Activated naive CD4-positive, alpha-beta T cell treated with anti-CD3 and anti-CD28 coated beads, Interleukin-2, amount 50 U/mL, for 72 hours (primary cell): ENCODE measurements at regions not wholly inside any gene's neighbourhood (a gene's known extent, or its start where the extent isn't known, plus 50 kb on each side); places are given as distances from the start of the nearest gene placed in this dataset.

Source experiments
- ATAC-seq, 2 donors: fragments of 150-1000 bp; cut with Tn5 transposase; 2 replicates each; pipeline ENCODE4 v1.10.0; 2021; ENCODE audit warnings: mild to moderate bottlenecking in 2 of 2, moderate library complexity in 2 of 2
- DNase-seq, 2 donors: peaks; one replicate each; pipeline ENCODE4 v3.0.0; 2021 to 2022; ENCODE audit warnings: low spot score in 2 of 2
- H3K27ac Mint-ChIP-seq, 2 donors: one replicate each; pipeline ENCODE4 v1.8.0; 2022; ENCODE audit warnings: mild to moderate bottlenecking in 2 of 2, mixed read lengths in 2 of 2
- H3K36me3 Mint-ChIP-seq, 2 donors: one replicate each; pipeline ENCODE4 v1.8.0; 2022; ENCODE audit warnings: mixed read lengths in 2 of 2
- H3K9me3 Mint-ChIP-seq, 2 donors: one replicate each; pipeline ENCODE4 v1.8.0; 2022; ENCODE audit warnings: mixed read lengths in 2 of 2

DNA sequence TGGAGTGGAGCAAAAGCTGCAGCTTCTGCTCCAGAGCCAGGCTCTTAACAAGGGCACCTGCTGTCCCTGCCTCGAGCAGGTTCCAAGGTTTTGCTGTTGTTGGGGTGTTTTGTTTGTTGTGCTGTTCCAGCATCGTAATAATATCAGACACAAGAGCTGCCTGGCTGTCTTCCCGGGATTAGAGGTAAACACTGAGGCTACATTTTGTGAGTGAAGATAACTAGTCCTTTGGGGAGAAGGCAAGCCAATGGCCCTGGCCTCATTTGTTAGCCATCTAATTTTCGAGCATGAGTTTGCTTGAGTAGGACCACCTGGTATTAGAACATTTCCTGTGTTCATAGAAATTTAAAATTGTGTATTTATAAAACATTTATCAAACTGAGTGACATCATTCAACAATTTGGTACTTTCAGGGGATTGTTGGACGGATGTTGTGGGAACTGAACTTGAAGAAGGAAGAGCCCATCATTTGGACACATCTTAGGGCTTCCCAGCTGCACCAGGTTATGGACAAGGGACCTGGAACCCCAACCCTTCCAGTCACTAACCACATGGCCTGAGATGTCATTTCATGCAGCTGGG lies 555.0 kb downstream of the TNS3 start:
- ATAC-seq = no peak
- no peaks in the 10 kb centered on the region for H3K9me3 Mint-ChIP-seq
- H3K36me3 Mint-ChIP-seq = no peaks in the 10 kb centered on the region
- no peak for DNase-seq
- H3K27ac Mint-ChIP-seq = no peak overlapping the region

DNA sequence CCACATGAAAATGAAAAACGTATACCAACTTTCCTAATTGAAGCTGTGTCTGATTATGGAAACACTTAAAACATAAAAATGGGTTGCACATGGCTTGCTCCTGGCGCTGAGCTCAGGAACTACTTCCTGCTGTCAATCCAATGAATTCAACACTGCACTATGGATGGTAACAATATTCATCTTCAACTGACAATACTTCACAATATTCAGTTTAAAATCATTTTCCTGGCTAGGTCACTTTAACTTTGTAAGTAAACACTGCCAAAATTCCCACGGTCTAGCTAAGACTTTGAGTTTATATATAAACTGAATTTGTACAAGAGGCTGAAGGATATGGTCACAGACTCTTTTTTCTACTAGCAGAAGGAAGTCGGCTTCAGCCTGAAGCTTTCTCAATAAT lies 556.9 kb downstream of the TNS3 start:
- Mint-ChIP-seq H3K9me3 (peaks cover 0 to 4% of the 10 kb centered on the region in 2 donors), H3K36me3 (no peaks in the 10 kb centered on the region), H3K27ac (no peak overlapping the region)
- ATAC-seq = no peak
- DNase-seq = no peak

DNA sequence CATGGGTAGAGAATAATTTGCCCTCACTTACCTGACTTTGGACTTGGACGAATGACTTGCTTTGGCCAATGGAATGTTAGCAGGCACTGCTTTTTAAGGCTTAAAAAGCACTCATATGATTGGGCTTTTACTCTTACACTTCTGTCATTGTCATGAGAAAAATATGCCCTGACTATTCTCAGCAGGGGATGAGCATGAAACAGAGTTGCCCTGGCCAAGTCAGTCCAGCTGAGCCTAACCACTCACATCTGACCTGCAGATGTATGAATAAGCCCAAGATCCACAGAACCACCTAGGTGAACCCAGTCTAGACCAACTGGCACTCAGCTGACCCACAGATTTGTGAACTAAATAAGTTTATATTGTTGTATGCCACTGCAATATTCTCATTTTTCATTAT lies 573.5 kb downstream of the TNS3 start:
- H3K36me3 Mint-ChIP-seq = no peaks in the 10 kb centered on the region
- DNase-seq = no peak
- peaks cover 8 to 11% of the 10 kb centered on the region in 2 donors for H3K9me3 Mint-ChIP-seq
- H3K27ac Mint-ChIP-seq = no peak overlapping the region
- ATAC-seq = no peak

DNA sequence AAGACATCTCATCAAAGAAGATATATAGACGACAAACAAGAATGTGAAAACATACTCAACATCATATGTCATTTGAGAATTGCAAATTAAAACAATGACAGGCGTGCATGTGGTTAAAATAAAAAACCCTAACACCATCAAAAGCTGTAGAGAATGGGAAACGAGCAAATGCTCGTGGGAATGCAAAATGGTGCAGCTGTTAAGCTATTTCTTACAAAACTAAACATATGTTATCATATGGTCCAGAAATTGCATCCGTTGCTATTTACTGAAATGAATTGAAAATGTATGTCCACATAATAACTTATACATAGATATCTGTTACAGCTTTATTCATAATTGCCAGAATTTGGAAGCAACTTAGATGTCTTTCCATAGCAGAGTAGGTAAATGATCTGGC lies 574.4 kb downstream of the TNS3 start:
- DNase-seq = no peak
- Mint-ChIP-seq H3K27ac (no peak overlapping the region), H3K9me3 (peaks cover 8 to 11% of the 10 kb centered on the region in 2 donors), H3K36me3 (no peaks in the 10 kb centered on the region)
- no peak for ATAC-seq

DNA sequence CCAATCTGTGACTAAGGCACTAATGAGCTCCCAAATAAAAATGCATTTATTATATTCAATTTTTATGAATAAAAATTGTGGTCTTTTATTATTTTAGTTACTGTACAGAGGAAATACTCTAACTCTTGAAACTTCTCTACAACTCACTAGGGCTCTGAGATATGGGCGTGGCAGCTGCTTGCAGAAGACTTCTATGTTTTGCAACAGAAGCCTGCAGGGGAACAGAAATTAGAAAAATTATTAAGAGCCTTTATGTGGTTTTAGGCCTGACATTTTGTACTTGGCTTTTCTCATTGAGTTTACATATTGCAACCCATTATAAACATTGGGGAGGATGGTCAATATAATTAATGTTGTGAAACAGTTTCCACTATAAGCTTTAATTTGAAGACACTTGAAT lies 581.4 kb downstream of the TNS3 start:
- ATAC-seq (no peak), DNase-seq (no peak)
- H3K9me3 Mint-ChIP-seq = peaks cover 3 to 8% of the 10 kb centered on the region in 2 donors
- no peak overlapping the region for H3K27ac Mint-ChIP-seq
- no peaks in the 10 kb centered on the region for H3K36me3 Mint-ChIP-seq

DNA sequence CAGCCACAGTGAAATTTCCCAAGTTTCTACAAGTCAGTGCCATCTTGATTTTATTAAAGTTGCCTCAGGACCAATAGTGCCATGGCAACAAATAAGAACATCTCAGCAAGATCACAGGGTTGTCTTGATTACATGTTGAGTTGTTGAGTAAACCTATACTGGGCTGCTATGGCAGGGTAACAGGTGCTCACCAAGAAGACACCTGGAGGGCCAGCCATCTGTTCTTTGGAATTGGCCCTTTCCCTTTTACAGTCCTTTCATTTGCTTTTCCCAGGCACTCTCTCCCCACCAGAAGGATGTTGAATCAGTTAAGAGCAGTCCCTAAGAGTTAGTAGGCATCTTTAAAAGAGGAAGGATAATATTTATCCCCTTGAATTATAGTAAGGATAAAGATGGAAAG lies 582.0 kb downstream of the TNS3 start:
- no peaks in the 10 kb centered on the region for H3K36me3 Mint-ChIP-seq
- ATAC-seq = no peak
- no peak for DNase-seq
- no peak overlapping the region for H3K27ac Mint-ChIP-seq
- H3K9me3 Mint-ChIP-seq = peaks cover 3% of the 10 kb centered on the region in 2 donors

DNA sequence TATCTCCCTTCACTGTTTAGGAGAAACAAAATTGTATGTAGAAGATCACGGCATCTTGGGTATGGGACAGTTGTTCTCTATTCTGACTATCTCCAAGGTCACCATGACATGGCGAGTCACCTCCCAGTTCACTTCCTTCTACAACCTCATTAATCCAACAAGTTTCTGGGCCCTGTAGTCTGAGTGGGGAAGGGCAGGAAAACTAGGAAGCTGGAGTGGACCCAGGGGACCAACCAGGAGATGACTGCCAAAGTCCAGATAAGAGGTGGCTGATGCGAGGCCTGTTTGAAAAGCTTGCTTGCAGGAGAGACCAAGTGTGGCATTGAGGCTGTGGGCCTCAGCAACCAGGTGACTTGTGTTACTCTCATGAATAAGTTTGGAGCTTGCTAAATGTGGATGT lies 584.9 kb downstream of the TNS3 start:
- Mint-ChIP-seq H3K9me3 (peaks cover 0 to 5% of the 10 kb centered on the region in 2 donors), H3K36me3 (no peaks in the 10 kb centered on the region), H3K27ac (no peak overlapping the region)
- ATAC-seq (no peak), DNase-seq (no peak)

DNA sequence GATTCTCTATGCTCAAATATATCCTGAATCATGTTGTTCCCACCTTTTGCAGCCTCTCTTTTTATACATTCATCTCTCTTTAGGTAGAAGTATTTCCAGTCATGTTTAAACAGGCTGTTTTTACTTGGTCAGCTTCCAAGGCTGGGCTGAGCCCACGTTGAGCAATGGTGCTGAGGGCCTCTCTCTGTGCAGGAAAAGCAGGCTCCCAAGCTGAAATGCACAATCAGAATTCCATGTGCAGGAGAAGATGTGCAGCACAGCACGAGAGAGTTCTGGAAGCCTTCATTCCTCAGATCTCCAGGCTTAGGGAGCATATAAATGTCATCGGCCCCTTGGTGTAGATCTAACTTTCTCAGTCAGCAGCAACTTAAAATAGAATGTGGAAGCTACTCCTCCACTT lies 588.5 kb downstream of the TNS3 start:
- no peak overlapping the region for H3K27ac Mint-ChIP-seq
- DNase-seq (no peak), ATAC-seq (no peak)
- no peaks in the 10 kb centered on the region for H3K36me3 Mint-ChIP-seq
- H3K9me3 Mint-ChIP-seq = peaks cover 3 to 5% of the 10 kb centered on the region in 2 donors

DNA sequence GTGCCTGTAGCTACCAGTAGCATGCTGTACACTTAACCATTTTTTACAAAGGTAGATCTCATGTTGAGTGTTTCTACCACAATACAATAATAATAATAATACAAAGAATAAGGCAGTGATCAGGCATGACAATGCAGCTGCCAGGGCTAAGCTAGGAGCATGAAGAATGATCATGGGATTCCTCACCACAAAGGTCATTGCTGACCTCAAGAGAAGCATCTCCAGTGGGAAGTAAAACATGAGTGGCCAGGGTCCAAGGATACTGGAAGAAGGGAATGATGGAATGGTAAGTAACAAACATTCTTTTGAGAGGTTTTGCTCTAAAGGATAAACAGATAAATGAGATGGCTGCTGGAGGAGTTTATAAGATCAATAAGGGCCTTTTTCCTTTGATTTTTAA lies 591.1 kb downstream of the TNS3 start:
- H3K36me3 Mint-ChIP-seq = no peaks in the 10 kb centered on the region
- no peak overlapping the region for H3K27ac Mint-ChIP-seq
- ATAC-seq (no peak), DNase-seq (no peak)
- H3K9me3 Mint-ChIP-seq = peaks cover 3 to 5% of the 10 kb centered on the region in 2 donors

DNA sequence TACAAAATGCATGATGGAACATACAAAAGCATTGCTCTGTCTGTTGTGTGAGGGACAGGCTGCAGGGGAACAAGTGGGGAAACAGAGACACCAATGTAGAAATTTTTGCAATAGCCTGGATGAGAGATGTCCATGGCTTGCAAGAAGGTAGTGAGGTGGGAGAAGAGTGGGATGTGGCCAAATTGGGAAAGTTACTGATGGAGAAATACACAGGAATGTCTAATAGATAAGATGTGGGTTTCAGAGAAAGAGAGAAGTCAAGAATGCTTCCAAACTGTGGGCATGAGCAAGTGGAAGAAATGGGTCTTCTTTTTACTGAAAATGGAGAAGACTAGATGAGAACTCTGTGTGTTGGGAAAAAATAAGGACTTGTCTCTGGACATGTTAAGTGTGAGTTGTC lies 592.7 kb downstream of the TNS3 start:
- no peak for ATAC-seq
- no peak for DNase-seq
- Mint-ChIP-seq H3K27ac (no peak overlapping the region), H3K9me3 (peaks cover 0 to 8% of the 10 kb centered on the region in 2 donors), H3K36me3 (no peaks in the 10 kb centered on the region)

DNA sequence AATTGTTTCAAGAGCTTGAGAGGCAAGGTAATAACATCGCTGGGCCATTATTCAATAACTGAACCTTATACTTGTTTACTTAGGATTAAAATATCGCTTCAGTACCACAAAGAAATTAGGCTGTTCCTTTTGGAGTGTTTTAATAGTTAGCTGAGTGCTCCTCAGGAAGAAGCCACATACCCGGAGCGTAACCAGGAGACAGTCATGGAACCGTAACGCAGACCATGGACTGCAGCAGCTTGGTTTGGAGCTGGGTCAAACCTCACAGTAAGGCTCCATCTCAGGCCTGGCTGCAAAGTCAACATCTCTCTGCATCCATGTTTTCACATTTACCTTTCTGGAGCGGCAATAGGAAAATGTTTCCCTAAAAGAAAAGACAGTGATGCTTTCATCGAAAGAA lies 599.0 kb downstream of the TNS3 start:
- H3K27ac Mint-ChIP-seq = no peak overlapping the region
- H3K36me3 Mint-ChIP-seq = no peaks in the 10 kb centered on the region
- ATAC-seq (no peak), DNase-seq (no peak)
- H3K9me3 Mint-ChIP-seq = peaks cover 8 to 10% of the 10 kb centered on the region in 2 donors

DNA sequence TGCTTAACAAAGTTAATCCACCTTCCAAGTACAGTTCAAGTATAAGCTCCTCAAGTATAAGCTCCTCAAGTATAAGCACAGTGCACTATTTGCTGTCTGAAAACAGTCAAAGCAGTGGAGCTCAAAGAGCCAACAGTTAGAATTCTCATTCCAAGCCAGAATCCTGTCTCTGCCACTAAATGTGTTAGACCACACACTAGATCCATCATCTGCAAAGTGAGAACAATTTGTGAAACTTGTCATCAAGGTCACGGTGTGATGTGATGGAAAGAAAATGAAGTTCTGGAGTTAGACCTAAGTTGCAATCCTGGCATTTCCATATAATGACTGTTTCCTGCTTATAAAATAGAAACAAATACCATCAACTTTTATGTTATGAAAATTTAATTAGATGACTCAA lies 602.5 kb downstream of the TNS3 start:
- Mint-ChIP-seq H3K36me3 (no peaks in the 10 kb centered on the region), H3K27ac (no peak overlapping the region), H3K9me3 (peaks cover 5 to 8% of the 10 kb centered on the region in 2 donors)
- no peak for ATAC-seq
- no peak for DNase-seq

DNA sequence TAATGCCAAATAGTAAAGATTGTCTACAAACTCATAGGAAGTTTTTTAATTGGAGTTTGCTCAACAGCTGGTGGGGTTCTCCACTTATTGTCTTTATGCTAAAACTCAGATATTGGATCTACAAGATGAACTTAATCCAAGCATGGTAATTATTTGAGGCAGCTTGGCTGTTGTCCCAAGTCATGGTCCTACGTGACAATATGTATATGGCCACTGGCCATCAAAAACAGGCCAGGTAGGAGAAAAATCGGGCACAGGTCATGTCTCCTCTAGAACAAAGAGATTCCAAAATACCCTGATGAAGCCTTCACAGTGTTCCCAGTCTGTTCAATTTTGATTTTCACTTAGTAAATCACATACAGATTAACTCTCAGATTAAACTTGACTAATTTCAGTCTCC lies 606.4 kb downstream of the TNS3 start:
- no peak for DNase-seq
- H3K36me3 Mint-ChIP-seq = no peaks in the 10 kb centered on the region
- H3K27ac Mint-ChIP-seq = no peak overlapping the region
- H3K9me3 Mint-ChIP-seq = peaks cover 0 to 3% of the 10 kb centered on the region in 2 donors
- ATAC-seq = no peak

DNA sequence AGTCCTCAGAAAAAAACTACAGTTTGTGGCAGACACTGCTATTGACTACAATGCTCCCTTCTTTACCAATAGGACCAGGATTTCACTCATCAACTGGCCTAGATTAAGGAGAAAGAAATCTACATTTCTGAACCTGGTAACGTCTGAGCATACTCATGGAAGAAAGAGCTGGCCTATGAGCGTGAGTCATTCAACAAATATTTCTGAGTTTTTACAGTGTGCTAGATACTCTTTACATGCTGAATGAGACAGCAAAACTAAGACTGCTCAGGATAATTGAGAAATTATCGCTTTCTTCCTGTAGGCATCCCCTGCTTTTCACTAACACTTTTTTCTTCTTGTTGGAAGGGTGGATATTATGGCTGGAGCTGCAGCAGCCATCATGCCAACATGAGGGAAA lies 609.7 kb downstream of the TNS3 start:
- H3K27ac Mint-ChIP-seq = no peak overlapping the region
- no peaks in the 10 kb centered on the region for H3K36me3 Mint-ChIP-seq
- H3K9me3 Mint-ChIP-seq = peaks cover 5 to 10% of the 10 kb centered on the region in 2 donors
- ATAC-seq = no peak
- no peak for DNase-seq

DNA sequence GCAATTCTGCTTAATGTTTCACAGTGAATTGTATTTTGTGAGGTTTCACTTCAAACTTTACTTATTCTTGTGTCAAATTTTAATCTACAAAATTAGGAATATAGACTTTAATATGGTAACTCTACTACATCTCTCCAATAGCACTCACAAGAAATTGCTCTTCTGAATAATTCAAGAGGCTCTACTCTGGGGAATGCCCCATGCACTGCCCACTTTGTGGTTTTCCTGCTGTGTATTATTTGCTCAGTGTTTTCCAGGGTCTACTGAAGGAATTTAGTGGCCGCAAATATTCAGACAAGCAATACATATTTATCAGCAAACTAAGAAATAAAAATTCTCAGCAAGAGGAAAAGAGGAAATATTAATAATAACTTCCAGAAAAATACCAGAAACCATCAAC lies 611.4 kb downstream of the TNS3 start:
- DNase-seq = no peak
- H3K36me3 Mint-ChIP-seq = no peaks in the 10 kb centered on the region
- ATAC-seq = no peak
- H3K27ac Mint-ChIP-seq = no peak overlapping the region
- H3K9me3 Mint-ChIP-seq = peaks cover 5 to 10% of the 10 kb centered on the region in 2 donors

DNA sequence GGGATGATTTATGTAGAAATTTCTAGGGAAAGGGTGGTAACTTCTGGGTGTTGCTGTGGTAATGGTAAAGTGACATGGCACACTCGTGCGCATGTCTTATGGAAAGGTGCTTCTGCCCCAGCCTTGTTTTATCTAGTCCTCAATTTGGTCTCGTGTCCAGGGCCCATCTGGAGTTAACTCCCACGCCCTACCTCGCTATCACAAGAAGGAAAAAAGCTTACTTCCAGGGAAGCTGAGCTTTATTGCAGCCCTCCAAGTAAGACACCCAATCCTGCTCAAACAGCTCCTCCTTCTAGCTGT lies 611.8 kb downstream of the TNS3 start:
- H3K9me3 Mint-ChIP-seq = peaks cover 9 to 13% of the 10 kb centered on the region in 2 donors

DNA sequence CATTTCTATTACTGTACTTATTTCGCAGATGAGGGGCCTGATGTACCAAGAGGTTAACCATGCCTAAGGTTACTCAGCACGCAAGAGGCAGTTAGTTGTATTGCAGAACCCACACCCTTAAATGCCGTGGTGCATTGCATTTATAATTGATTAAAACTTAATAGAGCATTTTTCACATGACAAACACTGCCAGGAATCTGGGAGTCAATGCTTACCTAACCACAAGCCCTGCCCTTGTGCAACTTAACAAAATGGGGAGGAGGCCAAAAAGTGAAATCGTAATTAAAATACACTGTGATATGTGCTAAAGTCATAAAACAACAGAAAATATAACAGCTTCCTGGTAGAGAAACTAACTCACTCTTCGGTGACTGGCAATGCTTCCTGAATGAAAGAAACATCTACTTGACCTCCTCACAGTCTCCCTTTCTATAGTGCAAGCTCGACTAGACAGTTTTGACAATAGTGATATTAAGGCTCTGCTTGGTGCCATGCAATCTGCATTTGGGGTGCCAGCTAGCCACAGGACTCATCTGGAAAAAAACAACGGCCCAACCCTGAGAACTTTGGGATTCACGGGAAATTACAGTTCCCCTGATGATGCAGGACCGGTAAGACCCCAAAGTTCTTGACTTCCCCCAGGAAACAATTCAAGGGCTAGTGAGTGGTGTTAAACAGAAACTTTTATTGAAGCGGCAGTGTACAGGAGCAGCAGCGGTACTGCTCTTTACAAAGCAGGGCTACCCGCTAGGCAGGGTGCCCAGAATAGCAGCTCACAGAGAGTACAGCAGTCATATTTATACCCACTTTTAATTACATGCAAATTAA lies 612.4 kb downstream of the TNS3 start:
- Mint-ChIP-seq H3K9me3 (peaks cover 12 to 18% of the 10 kb centered on the region in 2 donors), H3K27ac (no peak overlapping the region), H3K36me3 (peaks cover 0 to 7% of the 10 kb centered on the region in 2 donors)
- ATAC-seq = no peak
- no peak for DNase-seq

More for the DNA sequence above, 611.8 kb downstream of the TNS3 start:
- Mint-ChIP-seq H3K27ac (no peak overlapping the region), H3K36me3 (peaks cover 0 to under 1% of the 10 kb centered on the region in 2 donors)
- no peak for ATAC-seq
- DNase-seq = no peak

DNA sequence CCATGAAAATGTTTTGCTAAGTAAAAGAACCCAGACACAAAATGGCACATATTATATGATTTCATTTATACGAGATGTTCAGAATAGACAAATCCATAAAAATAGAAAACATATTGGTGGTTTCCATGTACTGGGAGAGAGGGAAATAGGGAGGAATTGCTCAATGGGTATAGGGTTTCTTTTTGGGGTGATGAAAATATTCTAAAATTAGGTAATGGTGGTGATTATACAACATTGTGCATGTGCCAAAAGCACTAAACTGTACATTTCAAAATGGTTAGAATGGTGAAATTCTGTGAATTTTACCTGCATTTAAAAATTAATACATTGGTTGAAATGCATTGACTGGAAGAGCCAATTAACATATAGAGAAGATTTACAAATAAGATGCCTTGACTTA lies 613.9 kb downstream of the TNS3 start:
- no peak overlapping the region for H3K27ac Mint-ChIP-seq
- DNase-seq (no peak), ATAC-seq (no peak)
- peaks cover 23 to 31% of the 10 kb centered on the region in 2 donors for H3K9me3 Mint-ChIP-seq
- H3K36me3 Mint-ChIP-seq = peaks cover 0 to 17% of the 10 kb centered on the region in 2 donors
